T-cell (primary cell): ENCODE measurements at regions not wholly inside any gene's neighbourhood (a gene's known extent, or its start where the extent isn't known, plus 50 kb on each side); places are given as distances from the start of the nearest gene placed in this dataset.

Experiments used
- ATAC-seq, 4 experiments: fragments of 200-7000 bp in 3 of 4; fragments of 150-1000 bp in 1 of 4; cut with Tn5 transposase; replicated peaks in 1 of 4; 1 replicate in 3 of 4; 2 replicates in 1 of 4; pipeline ENCODE4 v1.10.0; 2021; ENCODE audit warnings: moderate library complexity in 3 of 4, mild to moderate bottlenecking in 2 of 4, moderate number of reproducible peaks in 1 of 4
- CTCF ChIA-PET, 2 donors: fragments of 300-600 bp; sonication (Branson Sonifier 250); formaldehyde crosslinking; loops; one replicate each; lab custom pipeline; 2022; ENCODE audit warnings: antibody characterized with exemption in 2 of 2; lab: Charles Lee
- POLR2A ChIA-PET, 2 donors: fragments of 300-600 bp; sonication (Branson Sonifier 250); formaldehyde crosslinking; loops; one replicate each; lab custom pipeline; 2022; ENCODE audit warnings: antibody characterized with exemption in 2 of 2; lab: Charles Lee
- DNase-seq, 35 experiments: peaks; one replicate each; pipeline versions ENCODE4 v3.0.0 to v3.0.0-alpha.2; 2013 to 2023
- H3K27ac ChIP-seq: one replicate; pipeline ENCODE4 v1.5.1; 2013; ENCODE audit warnings: low read length
- H3K27me3 ChIP-seq, 2 experiments: replicated peaks in 1 of 2; 1 replicate in 1 of 2; 2 replicates in 1 of 2; pipeline versions ENCODE4 v1.6.1 to v1.7.0; 2013; ENCODE audit warnings: low read length in 1 of 2, mixed read lengths in 1 of 2; ENCODE audit not compliant: control insufficient read depth in 2 of 2, insufficient read depth in 2 of 2; ENCODE audit errors: extremely low read depth in 1 of 2
- H3K36me3 ChIP-seq, 2 donors: 1 replicate in 1 of 2; 2 replicates in 1 of 2; pipeline versions ENCODE4 v1.6.1 to v1.7.0; 2013; ENCODE audit warnings: low read length in 1 of 2; ENCODE audit not compliant: control insufficient read depth in 2 of 2, insufficient read depth in 1 of 2; ENCODE audit errors: extremely low read depth in 1 of 2
- H3K4me1 ChIP-seq, 2 experiments: 1 replicate in 1 of 2; 2 replicates in 1 of 2; pipeline versions ENCODE4 v1.6.1 to v1.7.0; 2013; ENCODE audit warnings: low read length in 2 of 2, mixed read lengths in 1 of 2; ENCODE audit not compliant: insufficient read depth in 2 of 2, control insufficient read depth in 1 of 2; ENCODE audit errors: extremely low read depth in 1 of 2
- H3K4me3 ChIP-seq, 2 donors: 1 replicate in 1 of 2; 2 replicates in 1 of 2; pipeline versions ENCODE4 v1.5.1 to v1.7.0; 2013; ENCODE audit warnings: mild to moderate bottlenecking in 2 of 2, low read length in 1 of 2, moderate library complexity in 1 of 2; ENCODE audit not compliant: control insufficient read depth in 1 of 2; ENCODE audit errors: extremely low read depth in 1 of 2
- H3K9me3 ChIP-seq: 2 replicates; pipeline ENCODE4 v1.7.0; 2013
- H3K27ac Mint-ChIP-seq, 2 donors: one replicate each; pipeline ENCODE4 v1.8.0; 2020 to 2021; ENCODE audit warnings: mild to moderate bottlenecking in 2 of 2, mixed read lengths in 2 of 2
- H3K27me3 Mint-ChIP-seq, 2 donors: one replicate each; pipeline ENCODE4 v1.8.0; 2021 to 2022; ENCODE audit warnings: mixed read lengths in 2 of 2
- H3K36me3 Mint-ChIP-seq: one replicate; pipeline ENCODE4 v1.8.0; 2021; ENCODE audit warnings: mixed read lengths
- H3K4me1 Mint-ChIP-seq, 3 donors: one replicate each; pipeline ENCODE4 v1.8.0; 2020 to 2022; ENCODE audit warnings: mixed read lengths in 3 of 3, mild to moderate bottlenecking in 1 of 3
- H3K4me3 Mint-ChIP-seq, 3 donors: one replicate each; pipeline ENCODE4 v1.8.0; 2020 to 2022; ENCODE audit warnings: mild to moderate bottlenecking in 3 of 3, mixed read lengths in 3 of 3, moderate library complexity in 3 of 3
- H3K9me3 Mint-ChIP-seq, 3 donors: one replicate each; pipeline ENCODE4 v1.8.0; 2020 to 2022; ENCODE audit warnings: mixed read lengths in 3 of 3
- WGBS: methylation state at CpG from one replicate; pipeline ENCODE4 v1.1.5; 2013; ENCODE audit warnings: missing lambda C conversion rate; ENCODE audit not compliant: insufficient coverage; 5-methylcytosine and 5-hydroxymethylcytosine counted together

DNA sequence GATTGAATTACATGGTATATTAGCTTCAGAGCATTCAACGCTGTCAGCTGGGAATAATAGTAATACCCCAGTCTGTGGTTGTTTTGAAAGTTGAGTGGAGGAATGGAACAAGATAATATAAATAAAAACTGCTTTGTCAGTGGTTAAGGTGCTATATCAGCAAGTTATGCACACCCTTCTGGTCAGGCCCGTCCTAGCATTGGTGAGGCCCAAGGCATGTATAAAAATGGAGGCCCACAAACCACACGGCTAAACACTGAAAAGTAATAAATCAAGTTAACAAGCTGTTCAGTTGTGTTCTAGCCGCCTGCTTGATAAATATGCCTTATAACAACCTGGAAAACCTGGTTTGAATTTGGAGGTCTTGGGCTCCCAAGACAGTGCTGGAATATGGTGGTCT is 77.4 kb downstream of the PSMG1 start:
- DNase-seq (no peak), ATAC-seq (no peak)
- peaks cover 16 to 27% of the 10 kb centered on the region in 2 donors for H3K27me3 Mint-ChIP-seq
- Histone ChIP-seq H3K27ac (no peak overlapping the region), H3K4me1 (no peaks in the 10 kb centered on the region), H3K27me3 (peaks cover 0 to 11% of the 10 kb centered on the region in 2 experiments), H3K36me3 (no peaks in the 10 kb centered on the region), H3K9me3 (no peaks in the 10 kb centered on the region), H3K4me3 (no peak overlapping the region)
- POLR2A ChIA-PET = no interaction called here
- H3K4me3 Mint-ChIP-seq = no peak overlapping the region
- 70% methylated on average over 2 of the region's 4 CpGs for WGBS
- H3K9me3 Mint-ChIP-seq = no peaks in the 10 kb centered on the region
- H3K36me3 Mint-ChIP-seq = no peaks in the 10 kb centered on the region
- no peaks in the 10 kb centered on the region for H3K4me1 Mint-ChIP-seq
- CTCF ChIA-PET = no interaction called here
- H3K27ac Mint-ChIP-seq = no peak overlapping the region

DNA sequence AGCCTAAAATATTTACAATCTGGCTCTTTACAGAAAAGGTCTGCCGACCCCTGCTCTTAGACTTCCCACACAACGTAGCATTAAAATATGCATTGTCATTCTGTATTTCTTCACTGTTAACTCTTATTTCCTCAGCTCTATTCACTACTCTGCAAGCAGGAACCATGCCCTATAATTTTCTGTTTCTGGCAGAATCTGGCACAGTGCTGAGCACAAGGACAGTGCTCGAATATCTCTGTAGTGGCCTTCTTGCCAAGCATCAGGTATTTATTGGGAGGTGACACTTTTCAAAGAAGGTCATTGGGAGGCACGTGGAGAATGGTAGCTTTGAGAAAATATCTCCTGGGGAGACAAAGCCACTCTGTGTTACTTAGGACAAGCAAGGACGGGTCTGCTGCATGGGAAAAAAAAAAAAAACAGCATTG is 77.9 kb downstream of the PSMG1 start:
- Histone ChIP-seq H3K4me1 (no peaks in the 10 kb centered on the region), H3K36me3 (no peaks in the 10 kb centered on the region), H3K9me3 (no peaks in the 10 kb centered on the region), H3K27ac (no peak overlapping the region), H3K4me3 (no peak overlapping the region), H3K27me3 (peaks cover 0 to 11% of the 10 kb centered on the region in 2 experiments)
- Mint-ChIP-seq H3K4me3 (no peak overlapping the region), H3K36me3 (no peaks in the 10 kb centered on the region), H3K4me1 (no peaks in the 10 kb centered on the region), H3K27me3 (peaks cover 16 to 27% of the 10 kb centered on the region in 2 donors), H3K9me3 (no peaks in the 10 kb centered on the region), H3K27ac (no peak overlapping the region)
- CTCF ChIA-PET = no interaction called here
- ATAC-seq (no peak), DNase-seq (no peak)
- POLR2A ChIA-PET = no interaction called here
- WGBS = 41% methylated on average over 4 of the region's 5 CpGs

DNA sequence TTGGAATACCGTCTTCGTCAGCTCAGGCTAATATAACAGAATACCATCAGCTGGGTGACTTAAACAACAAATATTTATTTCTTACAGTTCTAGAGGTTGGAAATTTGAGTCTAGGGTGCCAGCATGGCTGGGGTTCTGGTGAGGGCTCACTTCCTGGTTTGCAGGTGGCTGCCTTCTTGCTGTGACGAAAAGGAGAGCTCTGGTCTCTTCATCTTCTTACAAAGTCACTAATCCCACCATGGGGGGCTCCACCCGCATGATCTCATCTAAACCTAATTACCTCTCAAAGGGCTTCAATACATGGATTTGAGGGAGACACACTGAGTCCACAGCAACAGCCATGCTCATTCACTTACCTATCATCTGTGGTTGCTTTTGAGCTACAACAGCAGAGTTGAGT is 78.3 kb downstream of the PSMG1 start:
- ATAC-seq (no peak), DNase-seq (no peak)
- H3K36me3 Mint-ChIP-seq = no peaks in the 10 kb centered on the region
- Histone ChIP-seq H3K27ac (no peak overlapping the region), H3K4me3 (no peak overlapping the region), H3K9me3 (no peaks in the 10 kb centered on the region), H3K27me3 (peaks cover 0 to 11% of the 10 kb centered on the region in 2 experiments), H3K36me3 (no peaks in the 10 kb centered on the region), H3K4me1 (no peaks in the 10 kb centered on the region)
- CTCF ChIA-PET = no interaction called here
- H3K27me3 Mint-ChIP-seq = peaks cover 16 to 27% of the 10 kb centered on the region in 2 donors
- no peaks in the 10 kb centered on the region for H3K9me3 Mint-ChIP-seq
- no peak overlapping the region for H3K4me3 Mint-ChIP-seq
- no peaks in the 10 kb centered on the region for H3K4me1 Mint-ChIP-seq
- POLR2A ChIA-PET = no interaction called here
- WGBS = 72% methylated on average over 2 of the region's 4 CpGs
- H3K27ac Mint-ChIP-seq = no peak overlapping the region

DNA sequence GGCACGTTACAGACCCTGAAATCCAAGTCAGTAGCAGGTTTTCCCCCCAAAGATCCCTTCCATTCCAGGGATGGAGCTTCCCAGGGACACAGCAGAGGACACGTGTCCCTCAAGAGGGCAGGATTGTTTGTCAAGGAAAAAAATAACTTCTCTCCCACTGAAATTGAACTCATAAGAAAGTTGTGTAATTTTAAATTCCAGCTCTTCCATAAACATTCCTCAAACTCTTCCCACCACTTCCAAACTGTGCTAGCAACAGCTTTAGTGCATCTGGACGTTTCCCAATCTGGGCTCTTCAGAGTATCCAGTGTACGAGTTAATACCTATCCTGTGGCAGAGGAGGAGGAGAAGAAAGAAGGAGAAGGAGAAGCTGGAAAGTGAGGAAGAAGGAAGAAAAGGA is 79.6 kb downstream of the PSMG1 start:
- no peak overlapping the region for H3K27ac ChIP-seq
- H3K27me3 ChIP-seq = peaks cover 0 to 4% of the 10 kb centered on the region in 2 experiments
- 17% methylated on average over 1 of the region's 4 CpGs for WGBS
- Mint-ChIP-seq H3K9me3 (no peaks in the 10 kb centered on the region), H3K4me3 (no peak overlapping the region), H3K4me1 (no peaks in the 10 kb centered on the region), H3K27ac (no peak overlapping the region), H3K36me3 (no peaks in the 10 kb centered on the region), H3K27me3 (peaks cover 11 to 25% of the 10 kb centered on the region in 2 donors)
- no peaks in the 10 kb centered on the region for H3K36me3 ChIP-seq
- CTCF ChIA-PET = no interaction called here
- H3K9me3 ChIP-seq = no peaks in the 10 kb centered on the region
- H3K4me1 ChIP-seq = no peaks in the 10 kb centered on the region
- DNase-seq (no peak), ATAC-seq (no peak)
- POLR2A ChIA-PET = interaction anchor here in 1 of 2 donors (0.7 kb wide), 1 partner anchor 141 kb away, joined by 3 read pairs; no protein-coding TSS in a partner anchor
- H3K4me3 ChIP-seq = no peak overlapping the region

DNA sequence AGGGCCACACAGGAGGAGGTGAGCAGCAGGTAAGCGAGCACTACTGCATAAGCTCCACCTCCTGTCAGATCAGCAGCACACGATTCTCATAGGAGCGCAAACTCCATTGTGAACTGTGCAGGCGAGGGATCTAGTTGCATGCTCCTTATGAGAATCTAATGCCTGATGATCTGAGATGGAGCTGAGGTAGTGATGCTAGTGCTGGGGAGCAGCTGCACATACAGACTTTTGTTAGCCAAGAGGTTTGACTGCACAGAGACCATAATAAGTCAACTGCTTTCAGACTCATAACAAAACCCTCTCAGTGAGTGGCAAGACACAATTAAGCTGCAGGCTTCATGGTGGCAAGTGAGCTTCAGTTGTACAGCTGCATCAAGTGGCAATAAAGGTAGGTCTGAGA is 83.4 kb downstream of the PSMG1 start:
- no peak overlapping the region for H3K4me3 Mint-ChIP-seq
- Histone ChIP-seq H3K27ac (no peak overlapping the region), H3K4me3 (no peak overlapping the region), H3K9me3 (no peaks in the 10 kb centered on the region), H3K27me3 (peaks cover 0 to 4% of the 10 kb centered on the region in 2 experiments), H3K36me3 (no peaks in the 10 kb centered on the region), H3K4me1 (no peaks in the 10 kb centered on the region)
- H3K4me1 Mint-ChIP-seq = no peaks in the 10 kb centered on the region
- WGBS = 100% methylated on average over 4 of the region's 4 CpGs
- peaks cover 11 to 20% of the 10 kb centered on the region in 2 donors for H3K27me3 Mint-ChIP-seq
- ChIA-PET CTCF (no interaction called here), POLR2A (no interaction called here)
- no peaks in the 10 kb centered on the region for H3K36me3 Mint-ChIP-seq
- H3K9me3 Mint-ChIP-seq = no peaks in the 10 kb centered on the region
- DNase-seq (no peak), ATAC-seq (no peak)
- no peak overlapping the region for H3K27ac Mint-ChIP-seq

DNA sequence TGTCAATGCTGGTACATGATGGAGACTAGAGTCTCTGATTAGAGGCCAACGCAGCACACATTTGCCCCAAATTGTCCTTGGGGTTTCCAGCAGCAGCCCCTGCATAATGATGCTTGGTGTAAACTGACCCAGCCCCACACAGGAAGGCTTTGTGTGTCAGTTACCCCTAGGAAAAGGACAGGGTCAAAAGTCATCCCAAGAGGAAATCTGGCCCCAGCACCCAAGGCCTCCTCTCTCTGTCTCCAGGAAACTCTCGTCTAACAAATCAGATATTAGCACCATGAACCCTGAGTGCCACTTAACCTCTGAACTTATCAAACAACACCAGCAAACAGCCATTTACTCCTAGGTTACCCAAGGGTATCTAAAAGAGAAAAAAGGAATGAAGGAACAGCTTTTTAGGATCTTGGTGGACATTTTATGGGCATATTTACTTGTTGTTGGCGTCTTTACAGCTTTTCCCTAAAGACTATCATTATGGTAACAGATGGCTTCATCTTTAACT is 84.5 kb downstream of the PSMG1 start:
- H3K36me3 Mint-ChIP-seq = no peaks in the 10 kb centered on the region
- CTCF ChIA-PET = no interaction called here
- no peaks in the 10 kb centered on the region for H3K4me1 Mint-ChIP-seq
- no peaks in the 10 kb centered on the region for H3K9me3 Mint-ChIP-seq
- Histone ChIP-seq H3K27me3 (peaks cover 0 to 4% of the 10 kb centered on the region in 2 experiments), H3K4me1 (no peaks in the 10 kb centered on the region), H3K36me3 (no peaks in the 10 kb centered on the region), H3K9me3 (no peaks in the 10 kb centered on the region), H3K27ac (no peak overlapping the region), H3K4me3 (no peak overlapping the region)
- no peak for DNase-seq
- POLR2A ChIA-PET = no interaction called here
- peaks cover 8 to 12% of the 10 kb centered on the region in 2 donors for H3K27me3 Mint-ChIP-seq
- 100% methylated on average over 2 of the region's 3 CpGs for WGBS
- no peak overlapping the region for H3K27ac Mint-ChIP-seq
- no peak overlapping the region for H3K4me3 Mint-ChIP-seq
- ATAC-seq = no peak

DNA sequence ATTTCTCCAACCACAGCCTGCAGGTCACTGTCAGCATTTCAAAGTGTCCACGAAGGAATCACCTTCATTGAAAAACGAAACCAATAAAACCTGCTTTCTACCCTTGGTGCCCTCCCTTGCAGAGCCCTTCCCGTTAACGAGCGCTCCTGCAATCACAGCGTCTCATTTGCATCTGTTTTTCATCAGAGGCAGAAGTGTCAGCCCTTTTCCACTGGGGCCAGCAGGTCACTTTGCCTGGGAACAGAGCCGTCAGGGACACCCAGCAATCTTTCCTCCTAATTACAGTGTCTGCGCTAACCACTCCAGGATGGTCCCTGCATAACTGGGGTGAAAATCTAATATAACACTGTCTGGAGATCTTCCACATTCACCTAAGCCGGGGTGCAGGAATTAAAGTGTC is 85.3 kb downstream of the PSMG1 start:
- POLR2A ChIA-PET = no interaction called here
- H3K36me3 Mint-ChIP-seq = no peaks in the 10 kb centered on the region
- Histone ChIP-seq H3K27me3 (no peaks in the 10 kb centered on the region), H3K4me3 (no peak overlapping the region), H3K36me3 (no peaks in the 10 kb centered on the region), H3K9me3 (no peaks in the 10 kb centered on the region), H3K27ac (no peak overlapping the region), H3K4me1 (no peaks in the 10 kb centered on the region)
- DNase-seq (no peak), ATAC-seq (no peak)
- no peak overlapping the region for H3K4me3 Mint-ChIP-seq
- no peak overlapping the region for H3K27ac Mint-ChIP-seq
- H3K27me3 Mint-ChIP-seq = peaks cover 2 to 7% of the 10 kb centered on the region in 2 donors
- WGBS = 79% methylated on average over 7 of the region's 9 CpGs
- no peaks in the 10 kb centered on the region for H3K9me3 Mint-ChIP-seq
- CTCF ChIA-PET = no interaction called here
- H3K4me1 Mint-ChIP-seq = no peaks in the 10 kb centered on the region
